ENCODE measurements at regions not wholly inside any gene's neighbourhood (a gene's known extent, or its start where the extent isn't known, plus 50 kb on each side); places are given as distances from the start of the nearest gene placed in this dataset.

DNA sequence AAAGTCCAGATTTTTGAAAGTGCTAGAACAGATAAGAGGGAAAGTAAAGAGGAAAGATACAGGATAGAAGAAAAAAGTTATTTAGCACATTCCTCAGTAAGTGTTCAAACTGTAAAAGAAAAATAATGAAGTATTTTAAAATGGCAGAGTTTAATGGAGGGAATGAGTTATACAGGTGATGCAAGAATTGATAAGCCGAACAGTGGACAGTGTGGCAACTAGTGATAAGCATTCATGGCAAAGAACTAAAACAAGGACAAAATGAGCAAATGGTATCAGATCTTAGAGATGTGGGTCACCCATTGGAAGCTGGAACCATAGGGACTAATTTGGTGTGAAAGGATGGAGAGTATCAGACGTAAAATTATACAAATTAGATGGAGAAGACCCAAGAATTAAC, 622.9 kb upstream of the SGO1 start:
- Histone ChIP-seq H3K56ac (ENCODE audit: extremely low read depth, insufficient read depth, low read length) (no peak overlapping the region), H4K20me1 (ENCODE audit: insufficient read depth, low read length) (no peaks in the 10 kb centered on the region), H2BK120ac (ENCODE audit: low read depth, low read length) (no peak overlapping the region), H3K4me1 (ENCODE audit: control insufficient read depth, insufficient read depth, low read length) (no peaks in the 10 kb centered on the region), H3K9me1 (ENCODE audit: insufficient read depth, low read length) (no peaks in the 10 kb centered on the region), H3K79me1 (ENCODE audit: low read depth in 1 of 2, low read length in 2 of 2) (no peaks in the 10 kb centered on the region), H3K4ac (ENCODE audit: low read depth, low read length) (no peak overlapping the region), H4K5ac (ENCODE audit: low read depth, low read length) (no peak overlapping the region), H3K36me3 (ENCODE audit: control insufficient read depth, insufficient read depth, low read length) (no peaks in the 10 kb centered on the region), H4K8ac (ENCODE audit: low read depth in 2 of 2, low read length in 2 of 2) (no peak overlapping the region), H4K91ac (ENCODE audit: insufficient read depth, low read depth, low read length) (no peak overlapping the region), H3K27me3 (ENCODE audit: control insufficient read depth, insufficient read depth, low read length) (no peaks in the 10 kb centered on the region), H3K23ac (ENCODE audit: low read depth, low read length) (no peak overlapping the region), H3K27ac (ENCODE audit: insufficient read depth, low read length) (no peak overlapping the region), H3K4me2 (ENCODE audit: low read depth, low read length) (no peak overlapping the region), H2BK15ac (ENCODE audit: low read depth, low read length) (no peak overlapping the region), H3K9ac (ENCODE audit: low read depth, low read length) (no peak overlapping the region), H2AK9ac (replicated peaks; ENCODE audit: low read depth, low read length, poor library complexity) (no peak overlapping the region), H2AFZ (replicated peaks; ENCODE audit: low read length, poor library complexity) (no peak overlapping the region), H2BK20ac (ENCODE audit: low read depth, low read length) (no peak overlapping the region), H2BK5ac (ENCODE audit: low read depth, low read length, poor library complexity, severe bottlenecking) (no peak overlapping the region), H3K4me3 (ENCODE audit: insufficient read depth, low read depth, low read length) (no peak overlapping the region), H3K9me3 (ENCODE audit: control insufficient read depth, insufficient read depth, low read length) (0 out of 2 replicates have a peak, but pooled peaks cover 2% of the 10 kb centered on the region), H3K18ac (ENCODE audit: low read depth, low read length) (no peak overlapping the region), H3K14ac (replicated peaks; ENCODE audit: low read depth, low read length) (no peak overlapping the region), H2AK5ac (ENCODE audit: low read depth, low read length) (no peak overlapping the region)
- DNase-seq (no peak), ATAC-seq (ENCODE audit: low read depth) (no peak)
- dilution Hi-C loops (cut with HindIII; ENCODE audit: low sequenced_read_pairs, unreplicated experiment) (no loop called here), intact Hi-C loops (cut with micrococcal nuclease) (no loop called here), in situ Hi-C loops (cut with MboI; ENCODE audit: low sequenced_read_pairs) (no loop called here)
- TF ChIP-seq, protein P1, sequence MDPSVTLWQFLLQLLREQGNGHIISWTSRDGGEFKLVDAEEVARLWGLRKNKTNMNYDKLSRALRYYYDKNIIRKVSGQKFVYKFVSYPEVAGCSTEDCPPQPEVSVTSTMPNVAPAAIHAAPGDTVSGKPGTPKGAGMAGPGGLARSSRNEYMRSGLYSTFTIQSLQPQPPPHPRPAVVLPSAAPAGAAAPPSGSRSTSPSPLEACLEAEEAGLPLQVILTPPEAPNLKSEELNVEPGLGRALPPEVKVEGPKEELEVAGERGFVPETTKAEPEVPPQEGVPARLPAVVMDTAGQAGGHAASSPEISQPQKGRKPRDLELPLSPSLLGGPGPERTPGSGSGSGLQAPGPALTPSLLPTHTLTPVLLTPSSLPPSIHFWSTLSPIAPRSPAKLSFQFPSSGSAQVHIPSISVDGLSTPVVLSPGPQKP (IDR thresholded peaks at IDR 0.05; ENCODE audit: borderline replicate concordance, low read depth, low read length), result no peak
- TF ChIP-seq MAFK (IDR thresholded peaks at IDR 0.05; ENCODE audit: low read depth, low read length), result no peak
- TF ChIP-seq CEBPB (IDR thresholded peaks at IDR 0.05; ENCODE audit: low read depth, low read length), result no peak
- no peak for TF ChIP-seq BHLHE40 (IDR thresholded peaks at IDR 0.05; ENCODE audit: low read depth, low read length)
- ChIA-PET POLR2A (ENCODE audit: unreplicated experiment) (no interaction called here), CTCF (no interaction called here)
- BruUV-seq (replicated peaks), result no TSS peak
- 86% methylated on average over 1 of the region's 2 CpGs; no CpG with 5 or more reads in 1 of the 2 experiments for WGBS, 2 experiments (ENCODE audit: extremely low coverage in 2 of 2, insufficient read length in 1 of 2)
